Femur (tissue), 1 donor: ENCODE measurements at regions not wholly inside any gene's neighbourhood (a gene's known extent, or its start where the extent isn't known, plus 50 kb on each side); places are given as distances from the start of the nearest gene placed in this dataset.

Experiments used
- DNase-seq: peaks from one replicate; pipeline ENCODE4 v3.0.0-alpha.2; 2017

DNA sequence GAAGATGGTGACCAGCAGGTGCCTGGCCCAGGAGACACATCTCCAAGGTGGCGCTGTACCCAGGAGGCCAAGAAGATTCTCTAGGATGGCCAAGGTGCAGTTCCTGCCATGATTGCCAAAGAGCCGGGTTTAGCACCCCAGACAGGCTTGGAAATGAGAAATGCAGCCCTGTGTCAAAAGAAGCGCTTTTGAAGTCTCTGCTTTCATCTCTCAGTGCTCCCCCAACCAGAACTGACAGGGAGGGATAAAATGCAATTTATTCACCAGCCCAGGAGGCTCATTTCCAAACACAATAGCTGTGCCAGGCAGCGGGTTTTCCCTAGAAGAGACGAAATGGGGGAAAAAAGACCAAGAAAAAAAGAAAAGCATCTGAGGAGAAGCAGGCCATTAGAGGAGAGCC, 195.9 kb upstream of the NCAM1 start:
- no peak for DNase-seq

GRCh38 chr11:112769170-112769569, 192.1 kb upstream of the NCAM1 start:
- DNase-seq = no peak

DNA sequence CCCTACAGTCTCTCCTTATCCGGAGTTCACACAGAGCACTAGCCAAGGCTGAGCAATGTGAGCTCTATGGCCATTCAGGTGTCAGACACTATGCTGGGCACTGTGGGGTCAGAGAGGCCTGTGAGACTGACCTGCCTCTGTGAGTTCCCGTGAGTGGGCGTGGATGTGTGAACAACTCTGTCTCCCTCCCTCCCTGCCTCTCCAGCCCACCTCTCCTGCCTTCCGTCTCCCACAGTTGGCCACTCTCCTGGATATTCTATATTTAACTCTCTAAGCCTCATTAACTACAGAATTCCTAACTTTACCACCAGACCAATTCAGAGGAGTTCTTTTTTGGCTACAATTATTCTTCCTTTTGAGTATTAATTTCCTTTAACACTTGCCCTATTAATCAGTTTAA, 191.6 kb upstream of the NCAM1 start:
- no peak for DNase-seq

DNA sequence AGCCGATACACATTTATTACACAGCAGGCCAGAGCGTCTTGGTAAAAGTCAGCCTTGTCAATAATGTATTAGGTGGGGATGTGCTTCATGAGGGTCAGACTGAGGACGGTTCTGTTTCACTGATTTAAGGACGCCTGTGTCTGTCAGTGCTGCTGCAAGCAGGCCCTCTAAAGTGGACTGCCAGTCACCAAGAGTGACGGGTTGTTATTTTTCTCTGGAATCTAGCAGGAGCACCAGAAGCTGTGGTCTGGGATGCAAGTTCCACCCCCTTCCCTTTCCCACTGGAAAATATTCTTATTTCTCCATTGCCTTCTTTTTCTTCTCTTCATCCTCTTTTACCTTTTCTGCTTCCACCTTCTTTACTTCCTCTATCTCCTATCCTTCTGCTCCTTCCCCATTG, 191.2 kb upstream of the NCAM1 start:
- no peak for DNase-seq

DNA sequence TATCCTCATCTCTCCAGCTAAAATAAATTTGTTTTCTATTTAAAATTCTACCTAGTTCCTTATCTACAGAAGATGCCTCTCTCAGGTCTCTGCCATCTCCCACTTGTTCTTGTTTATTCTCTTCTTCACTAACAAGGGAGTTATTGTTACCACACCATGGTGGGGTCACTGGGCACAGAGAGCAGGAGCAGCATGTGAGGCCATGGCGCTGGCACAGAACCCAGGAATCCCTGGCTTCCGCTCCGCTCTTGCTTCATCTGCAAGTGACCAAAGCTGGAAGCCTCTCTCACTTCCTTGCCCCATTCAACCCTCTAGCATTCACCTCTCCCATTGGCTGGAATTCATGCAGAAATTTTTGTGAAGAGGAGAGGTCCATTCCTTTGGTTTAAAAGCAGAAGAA, 190.7 kb upstream of the NCAM1 start:
- no peak for DNase-seq

- no peak for DNase-seq
These were observed 189.4 kb upstream of the NCAM1 start for GRCh38 chr11:112771851-112772250.

DNA sequence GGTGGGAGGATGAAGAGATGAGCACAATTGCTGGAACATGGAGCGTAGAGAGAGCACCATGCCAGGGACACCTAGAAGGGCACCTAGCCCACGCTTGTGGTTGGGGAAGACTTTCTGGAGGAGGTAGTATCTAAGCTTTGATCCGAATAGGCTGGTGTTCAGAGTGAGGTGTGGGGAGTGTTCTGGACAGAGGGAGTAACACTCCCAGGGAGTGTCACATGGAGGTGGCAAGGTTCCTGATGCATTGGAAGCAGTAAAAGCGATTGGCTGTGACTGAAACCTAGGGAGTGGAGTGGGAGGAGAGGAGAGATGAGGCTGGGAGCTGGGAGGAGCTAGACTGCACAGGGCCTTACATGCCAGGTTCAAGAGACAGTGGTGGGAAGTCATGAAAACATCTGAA, 188.0 kb upstream of the NCAM1 start:
- no peak for DNase-seq

- no peak for DNase-seq
These were observed 184.4 kb upstream of the NCAM1 start for GRCh38 chr11:112776834-112777233.

- no peak for DNase-seq
These were observed 183.9 kb upstream of the NCAM1 start for GRCh38 chr11:112777283-112777751.

DNA sequence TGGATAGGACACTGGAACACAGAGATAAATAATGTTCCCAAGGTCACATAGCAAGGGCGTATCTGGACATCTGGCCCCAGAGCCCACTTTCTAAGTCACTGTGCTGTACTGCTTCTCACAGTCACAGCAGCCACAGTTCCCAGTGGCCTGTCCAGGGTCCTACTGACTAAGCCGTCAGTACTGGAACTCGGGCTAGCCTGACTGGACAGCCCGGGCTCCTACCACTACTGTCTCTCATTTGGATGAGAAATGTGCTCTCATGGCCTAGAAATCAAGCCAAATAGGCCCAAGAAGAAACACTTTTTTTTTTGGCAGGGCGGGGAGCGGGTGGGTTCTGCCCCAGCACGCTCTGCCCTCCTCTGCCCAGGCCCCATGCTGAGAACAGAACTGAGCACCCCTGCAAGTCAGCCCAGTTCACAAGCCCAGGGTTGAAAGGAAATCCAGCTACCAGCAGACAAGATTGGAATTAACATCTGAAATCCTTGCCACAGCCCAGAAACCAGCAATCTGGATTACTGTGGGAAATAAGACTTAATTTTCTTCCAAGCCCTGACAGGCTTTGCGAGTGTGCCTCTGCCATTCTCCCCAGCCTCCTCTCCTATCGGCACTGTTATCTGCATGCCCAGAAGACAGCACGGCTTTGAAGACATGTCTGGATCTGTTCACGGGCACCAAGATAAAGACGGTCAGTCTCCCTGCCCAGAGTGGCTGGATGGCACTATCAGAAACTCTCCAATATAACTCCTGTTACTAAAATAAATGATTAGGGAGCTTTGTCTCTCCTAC, 182.9 kb upstream of the NCAM1 start:
- no peak for DNase-seq

DNA sequence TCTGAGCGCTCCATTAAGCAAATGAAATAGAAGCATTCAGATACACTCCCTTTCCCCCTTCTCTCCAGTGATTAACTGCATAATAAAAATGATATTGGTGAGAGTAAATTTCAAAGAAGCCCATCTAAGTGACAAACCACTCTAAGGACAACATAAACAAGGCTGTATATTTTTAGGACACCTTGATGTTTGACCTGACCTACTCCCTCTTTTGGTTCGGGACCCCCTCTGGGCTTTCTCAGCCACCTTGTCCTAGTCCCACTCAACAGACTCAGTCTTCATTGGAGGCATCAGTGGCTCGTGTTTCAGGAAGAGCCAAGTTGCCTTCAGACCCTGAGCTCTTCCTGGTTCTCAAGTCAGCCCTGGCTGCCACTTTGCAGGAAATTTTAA, 182.3 kb upstream of the NCAM1 start:
- DNase-seq = no peak

- DNase-seq = peak; percentile 40
These were observed 180.7 kb upstream of the NCAM1 start for GRCh38 chr11:112780351-112781087.

DNA sequence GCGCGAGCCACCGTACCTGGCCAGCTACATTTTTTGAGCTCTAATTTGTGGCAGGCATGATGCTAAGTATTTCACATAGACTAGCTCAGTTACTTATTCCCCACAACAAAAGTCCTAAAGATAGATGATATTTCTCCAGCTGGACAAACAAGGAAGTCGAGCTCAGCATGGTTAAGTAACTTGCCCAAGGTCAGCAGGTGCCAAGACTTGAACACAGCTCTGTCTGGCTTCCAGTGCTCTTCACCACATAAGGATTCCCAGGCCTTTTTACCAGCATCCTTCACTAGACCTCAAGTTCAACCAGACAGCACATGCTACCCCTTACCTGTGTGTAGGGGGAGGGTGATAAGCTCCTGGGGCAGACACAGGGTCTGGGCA, 177.3 kb upstream of the NCAM1 start:
- DNase-seq = no peak

DNA sequence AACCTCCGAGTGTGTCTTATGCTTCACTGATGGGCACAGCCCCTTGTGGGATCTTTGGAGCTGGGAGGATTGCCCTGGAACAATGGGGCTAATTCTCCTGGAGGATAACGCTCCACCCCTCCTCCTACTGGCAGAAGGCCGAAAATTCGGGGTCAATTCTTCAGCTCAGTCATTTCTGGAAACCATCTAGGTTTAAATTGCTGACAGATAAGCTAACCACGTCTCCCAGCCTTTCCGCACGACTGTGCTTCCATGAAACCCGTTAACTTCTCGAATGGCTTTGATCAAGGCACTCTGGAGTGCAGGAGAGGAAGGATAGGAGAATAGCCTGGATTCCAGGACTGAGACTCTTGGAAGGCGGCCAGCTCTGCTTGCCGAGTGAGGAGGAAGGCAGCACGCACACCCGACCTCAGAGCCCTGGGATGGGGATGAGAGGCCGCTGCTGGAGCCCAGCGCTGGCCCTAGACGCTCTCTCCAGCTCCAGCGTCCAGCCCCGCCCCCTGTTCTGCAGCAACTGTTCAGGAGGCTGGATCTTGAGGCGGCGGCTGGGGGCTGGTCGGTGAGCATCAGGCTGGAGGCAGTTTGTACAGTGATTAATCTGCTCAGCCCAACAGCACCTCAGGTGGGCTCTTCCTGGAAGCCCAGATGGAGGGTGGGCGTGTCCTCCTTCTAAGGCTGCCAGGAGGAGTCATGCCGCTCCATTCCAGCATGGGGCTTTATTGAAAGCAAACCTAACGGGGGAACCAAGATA, 176.7 kb upstream of the NCAM1 start:
- peak; percentile 87 for DNase-seq

GRCh38 chr11:112785149-112785548, 176.1 kb upstream of the NCAM1 start:
- peak; percentile 35 for DNase-seq

- peak; percentile 76 for DNase-seq
These were observed 175.5 kb upstream of the NCAM1 start for GRCh38 chr11:112785719-112786118.

GRCh38 chr11:112786196-112786595, 175.0 kb upstream of the NCAM1 start:
- DNase-seq = no peak

DNA sequence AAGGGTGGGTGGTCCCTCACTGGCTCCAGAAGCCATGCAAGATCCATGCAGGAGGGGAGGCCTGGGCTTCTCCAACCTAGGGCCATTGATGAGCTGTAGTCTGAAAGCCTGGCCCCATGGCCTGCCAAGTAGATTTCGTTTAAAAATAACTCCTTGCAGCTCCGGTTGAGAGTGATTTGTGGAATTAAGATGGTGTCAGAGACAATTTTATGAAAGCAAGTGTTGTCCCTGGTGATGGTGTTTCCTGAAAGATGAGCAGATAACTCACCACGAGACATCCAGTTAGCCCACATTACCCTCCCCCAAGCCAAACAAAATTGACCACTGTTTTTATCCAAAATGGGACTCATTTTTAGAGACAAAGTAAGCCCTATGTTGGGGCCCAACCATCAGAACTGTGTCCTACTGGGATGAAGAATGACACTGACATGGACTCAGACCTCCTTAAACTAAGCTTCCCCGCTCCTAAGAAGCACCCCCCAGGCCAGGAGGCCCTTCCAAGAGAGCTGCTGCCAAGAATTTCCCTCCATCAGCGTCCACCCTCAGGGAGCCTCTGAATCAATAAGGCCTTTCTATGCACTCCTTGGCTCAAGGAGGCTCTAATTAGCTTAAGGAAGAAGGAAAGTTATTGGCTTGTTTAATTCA, 174.2 kb upstream of the NCAM1 start:
- no peak for DNase-seq

- no peak for DNase-seq
These were observed 171.7 kb upstream of the NCAM1 start for GRCh38 chr11:112789481-112789880.

- no peak for DNase-seq
These were observed 170.9 kb upstream of the NCAM1 start for GRCh38 chr11:112790286-112790685.

DNA sequence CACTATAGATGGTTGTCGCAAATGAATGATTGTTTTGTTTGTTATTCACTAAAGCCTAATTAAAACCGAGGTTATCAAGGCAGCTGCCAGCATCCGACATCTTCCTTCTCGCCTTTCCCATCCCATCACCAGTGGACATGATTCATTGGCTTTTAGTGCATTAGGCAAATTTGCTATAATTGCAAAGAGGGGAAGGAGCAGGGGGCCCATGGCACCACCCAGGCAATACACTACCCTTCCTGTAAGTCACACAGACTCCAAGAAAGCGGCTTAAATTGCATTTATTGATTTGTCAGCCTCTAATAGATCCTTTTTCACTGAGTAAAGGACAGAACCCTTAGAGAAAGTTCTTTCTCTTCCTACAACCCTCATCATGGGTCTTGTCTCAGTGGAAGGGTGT, 169.2 kb upstream of the NCAM1 start:
- no peak for DNase-seq

DNA sequence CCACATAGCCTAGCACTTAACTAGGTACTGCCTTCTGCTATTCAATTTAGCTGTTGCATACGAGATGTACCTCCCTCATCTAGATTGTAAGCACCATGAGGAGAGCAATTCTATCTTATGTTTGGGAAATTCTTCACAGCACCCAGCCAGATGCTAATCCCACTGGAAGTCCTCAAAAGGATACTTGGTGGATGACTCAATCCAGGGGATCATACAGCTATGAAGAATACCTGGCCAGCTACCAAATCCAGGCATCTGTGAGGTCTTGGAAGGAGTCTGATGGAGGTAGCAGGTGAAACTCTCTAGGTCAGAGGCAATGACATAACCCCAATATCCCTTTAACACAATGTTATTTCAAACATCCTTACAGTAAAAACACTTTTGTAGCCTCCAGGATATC, 167.8 kb upstream of the NCAM1 start:
- no peak for DNase-seq

GRCh38 chr11:112794331-112794846, 166.8 kb upstream of the NCAM1 start:
- peak; percentile 43 for DNase-seq
